ENCODE measurements at regions not wholly inside any gene's neighbourhood (a gene's known extent, or its start where the extent isn't known, plus 50 kb on each side); places are given as distances from the start of the nearest gene placed in this dataset.

DNA sequence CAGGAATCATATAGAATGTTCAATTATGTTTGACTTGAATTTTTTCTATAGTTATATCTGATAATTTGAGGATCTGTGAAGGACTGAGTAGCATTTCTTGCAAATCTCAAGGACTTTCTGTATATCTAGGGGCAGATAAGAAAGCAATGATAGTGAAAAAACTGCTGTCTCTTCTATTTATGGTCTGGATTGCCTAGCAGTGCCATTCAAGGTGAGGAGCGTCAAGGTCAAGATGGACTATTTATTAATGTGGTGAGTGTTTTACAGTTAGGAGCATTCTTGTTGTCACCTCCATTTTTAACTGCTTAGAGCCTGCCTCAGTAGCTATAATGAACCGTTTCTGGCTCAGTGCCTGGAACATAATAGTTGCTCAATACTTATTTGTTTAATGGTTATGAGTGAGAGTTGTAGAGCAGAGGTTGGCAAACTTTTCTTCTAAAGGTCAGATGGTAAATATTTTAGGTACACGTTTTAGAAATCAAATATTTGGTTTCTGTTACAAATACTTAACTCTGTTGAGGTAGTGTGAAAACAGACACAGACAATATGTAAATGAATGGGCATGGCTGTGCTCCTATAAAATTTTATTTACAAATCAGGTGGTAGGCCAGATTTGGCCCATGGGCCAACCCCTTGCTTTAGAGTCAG, 523.2 kb upstream of the IGFBP7 start:
- Mint-ChIP-seq H3K27ac (ENCODE audit: unreplicated experiment) (no peak overlapping the region), H3K27me3 (ENCODE audit: insufficient read depth, unreplicated experiment) (peaks cover 3% of the 10 kb centered on the region), H3K9me3 (ENCODE audit: unreplicated experiment) (no peaks in the 10 kb centered on the region), H3K4me3 (ENCODE audit: unreplicated experiment) (no peak overlapping the region), H3K4me1 (ENCODE audit: low read depth, unreplicated experiment) (no peaks in the 10 kb centered on the region), H3K36me3 (ENCODE audit: insufficient read depth, unreplicated experiment) (no peaks in the 10 kb centered on the region)
- BruUV-seq (replicated peaks) = no TSS peak
- H3K4me1 ChIP-seq = no peaks in the 10 kb centered on the region
- POLR2A ChIA-PET = no interaction called here
- intact Hi-C loops (cut with micrococcal nuclease; ENCODE audit: unreplicated experiment) = no loop called here
- DNase-seq = no peak
- H3K9me3 ChIP-seq = no peaks in the 10 kb centered on the region
- CTCF ChIA-PET = no interaction called here
- no peaks in the 10 kb centered on the region for H3K27me3 ChIP-seq (replicated peaks; ENCODE audit: control insufficient read depth, insufficient read depth, low read length)
- H3K36me3 ChIP-seq (ENCODE audit: control insufficient read depth, insufficient read depth, low read length) = no peaks in the 10 kb centered on the region
- no peak overlapping the region for H3K4me3 ChIP-seq (ENCODE audit: low read depth, low read length)
- TF ChIP-seq, protein P1, sequence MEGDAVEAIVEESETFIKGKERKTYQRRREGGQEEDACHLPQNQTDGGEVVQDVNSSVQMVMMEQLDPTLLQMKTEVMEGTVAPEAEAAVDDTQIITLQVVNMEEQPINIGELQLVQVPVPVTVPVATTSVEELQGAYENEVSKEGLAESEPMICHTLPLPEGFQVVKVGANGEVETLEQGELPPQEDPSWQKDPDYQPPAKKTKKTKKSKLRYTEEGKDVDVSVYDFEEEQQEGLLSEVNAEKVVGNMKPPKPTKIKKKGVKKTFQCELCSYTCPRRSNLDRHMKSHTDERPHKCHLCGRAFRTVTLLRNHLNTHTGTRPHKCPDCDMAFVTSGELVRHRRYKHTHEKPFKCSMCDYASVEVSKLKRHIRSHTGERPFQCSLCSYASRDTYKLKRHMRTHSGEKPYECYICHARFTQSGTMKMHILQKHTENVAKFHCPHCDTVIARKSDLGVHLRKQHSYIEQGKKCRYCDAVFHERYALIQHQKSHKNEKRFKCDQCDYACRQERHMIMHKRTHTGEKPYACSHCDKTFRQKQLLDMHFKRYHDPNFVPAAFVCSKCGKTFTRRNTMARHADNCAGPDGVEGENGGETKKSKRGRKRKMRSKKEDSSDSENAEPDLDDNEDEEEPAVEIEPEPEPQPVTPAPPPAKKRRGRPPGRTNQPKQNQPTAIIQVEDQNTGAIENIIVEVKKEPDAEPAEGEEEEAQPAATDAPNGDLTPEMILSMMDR (IDR thresholded peaks at IDR 0.05; ENCODE audit: insufficient read depth in 1 of 2, low read depth in 1 of 2, low read length in 1 of 2, severe bottlenecking in 1 of 2, unreplicated experiment in 1 of 2) = no peak

DNA sequence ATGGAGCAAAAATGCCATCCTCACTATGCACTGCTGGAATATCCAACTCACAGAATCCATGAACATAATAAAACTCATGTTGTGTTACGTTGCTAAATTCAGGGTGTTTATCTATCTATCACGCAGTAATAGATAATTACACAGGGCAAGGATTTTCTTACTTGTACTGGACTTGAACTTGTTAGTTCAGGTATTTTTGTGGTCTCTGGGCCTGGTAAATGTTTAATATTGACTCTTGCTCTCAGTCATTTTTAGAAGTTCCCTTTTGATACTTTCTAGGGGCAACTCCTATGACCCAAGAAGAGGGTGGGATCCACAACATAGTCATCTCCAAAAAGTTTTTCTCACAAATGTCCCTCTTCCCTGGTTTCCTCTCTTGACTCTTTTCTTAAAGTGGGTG, 522.4 kb upstream of the IGFBP7 start:
- H3K9me3 Mint-ChIP-seq (ENCODE audit: unreplicated experiment) = no peaks in the 10 kb centered on the region
- H3K36me3 Mint-ChIP-seq (ENCODE audit: insufficient read depth, unreplicated experiment) = no peaks in the 10 kb centered on the region
- DNase-seq = no peak
- H3K4me1 Mint-ChIP-seq (ENCODE audit: low read depth, unreplicated experiment) = no peaks in the 10 kb centered on the region
- intact Hi-C loops (cut with micrococcal nuclease; ENCODE audit: unreplicated experiment) = no loop called here
- peaks cover 3% of the 10 kb centered on the region for H3K27me3 Mint-ChIP-seq (ENCODE audit: insufficient read depth, unreplicated experiment)
- H3K27ac Mint-ChIP-seq (ENCODE audit: unreplicated experiment) = no peak overlapping the region
- CTCF ChIA-PET = no interaction called here
- POLR2A ChIA-PET = no interaction called here
- BruUV-seq (replicated peaks) = no TSS peak
- Histone ChIP-seq H3K9me3 (no peaks in the 10 kb centered on the region), H3K27me3 (replicated peaks; ENCODE audit: control insufficient read depth, insufficient read depth, low read length) (no peaks in the 10 kb centered on the region), H3K4me1 (no peaks in the 10 kb centered on the region), H3K4me3 (ENCODE audit: low read depth, low read length) (no peak overlapping the region), H3K36me3 (ENCODE audit: control insufficient read depth, insufficient read depth, low read length) (no peaks in the 10 kb centered on the region)
- TF ChIP-seq, protein P1 (IDR thresholded peaks at IDR 0.05; ENCODE audit: insufficient read depth in 1 of 2, low read depth in 1 of 2, low read length in 1 of 2, severe bottlenecking in 1 of 2, unreplicated experiment in 1 of 2) = no peak
- no peak overlapping the region for H3K4me3 Mint-ChIP-seq (ENCODE audit: unreplicated experiment)

DNA sequence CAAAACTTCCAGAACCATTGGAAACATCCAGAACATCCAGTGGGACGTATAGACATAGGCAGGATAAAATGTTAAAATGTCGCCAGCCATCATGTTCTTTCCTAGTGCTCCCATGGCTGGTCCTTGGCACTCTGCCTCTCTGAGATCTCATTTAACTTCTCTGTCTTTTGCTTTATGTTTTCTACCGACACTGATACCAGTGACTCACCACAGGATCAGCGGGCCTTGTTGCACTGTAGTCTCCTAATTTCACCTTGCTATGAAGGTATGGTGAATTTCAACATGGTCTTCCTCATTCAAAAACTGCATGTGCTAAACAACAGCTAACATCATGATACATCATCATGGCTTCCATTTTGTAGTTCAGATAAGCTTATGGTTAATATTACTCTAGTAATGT, 521.0 kb upstream of the IGFBP7 start:
- H3K36me3 Mint-ChIP-seq (ENCODE audit: insufficient read depth, unreplicated experiment) = no peaks in the 10 kb centered on the region
- Histone ChIP-seq H3K36me3 (ENCODE audit: control insufficient read depth, insufficient read depth, low read length) (no peaks in the 10 kb centered on the region), H3K9me3 (no peaks in the 10 kb centered on the region), H3K4me1 (no peaks in the 10 kb centered on the region), H3K27me3 (replicated peaks; ENCODE audit: control insufficient read depth, insufficient read depth, low read length) (no peaks in the 10 kb centered on the region), H3K4me3 (ENCODE audit: low read depth, low read length) (no peak overlapping the region)
- BruUV-seq (replicated peaks) = no TSS peak
- H3K9me3 Mint-ChIP-seq (ENCODE audit: unreplicated experiment) = no peaks in the 10 kb centered on the region
- H3K27me3 Mint-ChIP-seq (ENCODE audit: insufficient read depth, unreplicated experiment) = peaks cover 3% of the 10 kb centered on the region
- ChIA-PET POLR2A (no interaction called here), CTCF (no interaction called here)
- DNase-seq = no peak
- H3K4me3 Mint-ChIP-seq (ENCODE audit: unreplicated experiment) = no peak overlapping the region
- intact Hi-C loops (cut with micrococcal nuclease; ENCODE audit: unreplicated experiment) = no loop called here
- H3K4me1 Mint-ChIP-seq (ENCODE audit: low read depth, unreplicated experiment) = no peaks in the 10 kb centered on the region
- no peak overlapping the region for H3K27ac Mint-ChIP-seq (ENCODE audit: unreplicated experiment)
- TF ChIP-seq, protein P1 (IDR thresholded peaks at IDR 0.05; ENCODE audit: insufficient read depth in 1 of 2, low read depth in 1 of 2, low read length in 1 of 2, severe bottlenecking in 1 of 2, unreplicated experiment in 1 of 2) = no peak

Measured in Caco-2 (cell line).